Skeletal muscle cell (primary cell): ENCODE measurements at regions not wholly inside any gene's neighbourhood (a gene's known extent, or its start where the extent isn't known, plus 50 kb on each side); places are given as distances from the start of the nearest gene placed in this dataset.
A peak's percentile ranks its signal among the peaks of the same experiment; 100 is the strongest.
"Not testable (repeated sequence)": the region's sequence is repeated elsewhere in the genome, so short reads cannot be mapped to it uniquely, and the experiment has no call there.

Experiments
- DNase-seq: peaks from one replicate; pipeline ENCODE4 v3.0.0-alpha.2; 2010; ENCODE audit warnings: low read depth
- H3K4me3 ChIP-seq: 2 replicates; pipeline ENCODE4 v1.5.1; 2011; ENCODE audit warnings: low read depth, mild to moderate bottlenecking, control low read depth, low read length, moderate library complexity

DNA sequence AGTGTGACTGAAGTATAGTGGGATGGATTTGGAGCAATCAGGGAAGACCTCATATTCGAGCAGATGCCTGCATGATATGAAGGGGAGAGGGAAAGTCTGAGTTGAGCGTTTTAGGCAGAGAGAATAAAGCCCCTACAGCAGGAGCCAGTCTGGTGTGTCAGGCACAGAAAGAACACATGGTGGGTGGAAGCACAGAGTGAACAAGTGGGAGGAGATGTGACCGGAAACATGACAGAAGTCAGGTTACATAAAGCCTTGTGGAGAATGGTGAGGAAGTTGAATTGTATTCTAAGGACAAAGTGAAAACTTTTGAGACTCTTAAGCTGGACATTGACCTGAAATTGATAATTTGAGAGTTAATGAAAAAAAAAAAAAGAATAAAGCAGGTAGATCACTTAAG lies 541.0 kb downstream of the PLOD2 start:
- no peak overlapping the region for H3K4me3 ChIP-seq
- DNase-seq: no peak

DNA sequence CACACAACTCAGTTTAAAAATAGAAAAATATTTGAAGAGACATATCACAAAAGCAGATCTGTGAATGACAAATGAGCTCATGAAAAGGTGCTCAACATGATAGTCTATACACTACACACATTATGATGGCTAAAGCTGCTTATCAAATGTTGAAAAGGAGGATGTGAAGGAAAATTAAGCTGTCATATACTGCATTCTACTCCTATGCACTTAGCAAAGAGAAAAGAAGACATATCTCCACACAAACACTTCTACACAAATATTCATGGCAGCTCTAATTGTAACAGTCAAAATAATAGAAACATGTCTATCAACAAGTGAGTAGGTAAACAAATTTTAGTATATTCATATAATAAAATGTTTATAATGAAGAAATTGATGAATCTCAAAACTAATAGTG lies 540.5 kb downstream of the PLOD2 start:
- no peak for DNase-seq
- no peak overlapping the region for H3K4me3 ChIP-seq

DNA sequence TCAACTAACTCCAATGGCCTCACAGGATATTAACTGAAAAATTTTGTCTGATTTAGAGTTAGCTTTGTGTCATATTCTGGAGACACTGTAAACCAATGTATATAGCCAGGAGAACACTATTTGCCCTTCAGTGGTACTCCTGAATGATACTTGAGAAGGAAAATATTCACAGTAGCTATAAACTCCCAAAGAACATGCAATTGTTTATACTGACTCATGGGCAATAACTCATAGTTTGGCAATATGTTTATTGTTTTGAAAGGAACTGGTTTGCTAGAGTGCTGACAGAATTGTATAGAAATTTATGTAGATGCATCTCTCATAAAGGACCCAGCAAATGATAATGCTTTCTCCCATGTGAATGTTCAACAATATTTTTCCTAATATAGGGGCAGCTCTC lies 537.6 kb downstream of the PLOD2 start:
- DNase-seq: no peak
- H3K4me3 ChIP-seq: no peak overlapping the region

DNA sequence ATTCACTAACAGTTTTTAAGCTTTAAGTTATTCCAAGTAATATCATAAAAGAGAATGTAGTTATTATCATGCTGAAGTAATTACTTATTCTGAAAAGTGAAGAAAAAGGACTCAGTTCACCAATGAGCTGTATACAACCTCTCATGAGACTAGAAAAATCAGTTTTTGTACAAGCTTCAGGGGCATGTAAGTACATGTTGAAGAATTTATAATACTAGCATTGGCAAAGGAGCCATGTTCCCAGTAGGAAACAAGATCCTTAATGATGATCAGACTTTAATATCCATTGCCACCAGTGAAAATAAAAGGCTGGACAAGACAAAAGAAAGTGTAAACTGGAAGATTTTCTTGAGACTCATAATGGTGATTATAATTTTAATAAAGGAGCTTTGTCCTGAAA lies 532.8 kb downstream of the PLOD2 start:
- H3K4me3 ChIP-seq: no peak overlapping the region
- no peak for DNase-seq

DNA sequence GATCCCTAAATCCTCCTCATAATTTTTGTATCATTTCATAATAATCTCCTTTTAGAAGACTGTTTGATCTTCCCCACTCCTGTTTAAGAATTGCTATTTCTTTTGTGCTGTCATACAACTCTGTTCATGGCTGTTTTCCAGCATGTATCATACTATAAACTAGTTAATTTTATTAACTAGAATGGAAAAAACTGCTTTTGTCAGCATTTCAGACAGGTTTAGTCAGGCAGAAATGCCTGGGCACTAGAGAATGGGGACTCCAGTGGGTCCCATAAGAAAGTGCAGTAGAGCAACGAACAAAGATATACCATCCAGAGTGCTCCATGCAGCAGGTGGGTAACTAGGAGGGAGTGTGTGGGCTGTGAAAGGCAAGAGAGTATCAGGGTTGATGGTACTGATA lies 523.9 kb downstream of the PLOD2 start:
- no peak for DNase-seq
- no peak overlapping the region for H3K4me3 ChIP-seq

DNA sequence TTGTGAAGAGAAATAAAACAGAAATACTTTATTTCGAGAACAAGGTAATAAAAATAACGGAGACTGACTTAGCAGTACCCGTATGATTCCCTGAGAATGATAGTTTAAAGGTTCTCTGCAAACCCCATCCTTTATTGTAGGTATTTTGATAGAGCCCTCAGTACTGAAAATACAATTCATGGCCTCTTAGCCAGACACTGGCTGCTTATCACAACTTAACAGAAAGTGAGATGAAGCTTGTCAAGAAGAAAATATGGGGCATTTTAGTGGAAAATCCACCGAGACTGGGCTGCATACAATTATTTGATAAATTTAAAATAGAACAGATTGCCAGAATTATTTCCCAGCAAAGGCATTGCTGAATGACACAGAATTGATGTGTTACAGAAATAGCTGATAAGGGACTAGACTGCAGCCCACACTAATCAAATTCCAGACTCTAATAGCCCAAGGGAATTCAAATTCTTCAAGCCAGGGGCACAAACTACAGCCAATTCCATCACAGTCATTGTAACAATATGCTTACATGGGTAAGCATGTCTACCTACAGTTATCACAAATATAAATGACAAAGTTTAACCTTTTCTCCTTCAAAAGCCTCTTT lies 521.9 kb downstream of the PLOD2 start:
- DNase-seq: no peak
- no peak overlapping the region for H3K4me3 ChIP-seq

DNA sequence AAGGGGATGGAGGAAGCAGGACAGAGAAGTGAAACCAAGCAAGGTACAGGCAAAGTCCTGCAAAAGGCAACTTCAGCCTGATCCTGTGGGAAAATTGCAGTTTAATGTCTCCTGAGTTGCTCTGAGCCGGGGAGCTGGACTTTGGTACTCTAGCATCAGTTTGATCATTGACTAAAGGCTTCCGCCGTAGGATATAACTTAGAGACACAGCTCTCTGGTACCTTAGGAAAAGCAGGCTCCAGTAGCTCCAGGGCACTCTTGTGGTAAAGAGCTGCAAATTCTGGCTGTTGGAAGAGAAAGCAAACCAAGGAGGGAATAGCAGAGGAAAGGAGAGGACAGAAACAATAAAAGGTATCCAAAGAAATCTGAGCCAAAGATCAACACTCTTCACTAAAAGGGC lies 521.1 kb downstream of the PLOD2 start:
- DNase-seq: no peak
- H3K4me3 ChIP-seq: no peak overlapping the region

DNA sequence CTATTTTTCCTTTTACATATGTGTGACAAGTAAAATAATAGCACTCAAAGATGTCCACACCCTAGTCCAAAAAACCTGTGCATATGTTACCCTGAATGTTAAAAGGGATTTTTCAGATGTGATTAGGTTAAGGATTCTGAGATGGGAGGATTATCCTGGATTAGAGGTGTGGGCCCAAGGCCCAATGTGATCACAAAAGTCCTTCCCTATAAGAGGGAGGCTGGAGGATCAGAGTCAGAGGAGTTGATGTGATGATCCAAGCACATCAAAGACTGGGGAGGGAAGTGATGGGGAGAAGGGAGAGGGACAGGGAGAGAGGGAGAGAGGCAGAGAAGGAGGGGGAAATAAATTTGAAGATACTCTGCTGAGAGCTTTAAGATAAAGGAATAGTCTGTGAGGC lies 512.6 kb downstream of the PLOD2 start:
- no peak for DNase-seq
- H3K4me3 ChIP-seq: no peak overlapping the region

DNA sequence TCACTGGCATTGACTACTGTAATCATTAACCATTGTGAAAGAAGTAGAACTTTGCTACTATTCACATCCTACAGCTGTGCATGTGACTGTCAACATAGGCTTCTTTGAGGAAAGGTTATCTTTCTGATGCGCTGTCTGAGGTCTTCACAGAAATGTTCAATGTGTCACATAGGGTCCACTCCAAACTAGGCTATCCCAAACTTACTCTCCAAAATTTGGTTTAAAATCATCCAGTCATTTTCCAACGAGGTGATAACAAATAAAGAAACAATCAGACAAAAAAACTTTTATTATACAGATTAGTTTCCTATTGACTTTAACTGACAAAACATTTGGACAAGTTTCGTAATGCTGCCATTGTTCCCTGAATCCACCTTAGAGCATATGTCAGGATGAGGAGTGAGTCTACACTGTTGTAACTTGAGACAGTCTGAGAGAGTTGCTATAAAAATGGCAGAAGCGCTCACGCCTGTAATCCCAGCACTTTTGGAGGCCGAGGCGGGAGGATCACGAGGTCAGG lies 511.6 kb downstream of the PLOD2 start:
- H3K4me3 ChIP-seq: no peak overlapping the region
- no peak for DNase-seq

DNA sequence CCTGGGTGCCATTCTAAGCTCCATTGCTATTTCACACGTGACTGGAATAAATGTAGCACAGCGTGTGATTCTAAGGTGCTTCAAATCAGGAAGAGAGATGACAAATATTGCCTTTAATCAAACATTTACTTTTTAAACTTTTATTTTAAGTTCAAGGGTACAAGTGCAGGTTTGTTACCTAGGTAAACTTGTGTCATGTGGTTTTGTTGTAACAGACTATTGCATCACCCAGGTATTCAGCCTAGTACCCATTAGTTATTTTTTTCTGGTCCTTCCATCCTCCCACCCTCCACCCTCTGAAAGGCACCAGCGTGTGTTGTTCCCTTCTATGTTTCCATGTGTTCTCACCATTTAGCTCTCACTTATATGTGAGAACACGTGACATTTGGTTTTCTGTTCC lies 510.8 kb downstream of the PLOD2 start:
- DNase-seq: no peak
- no peak overlapping the region for H3K4me3 ChIP-seq

DNA sequence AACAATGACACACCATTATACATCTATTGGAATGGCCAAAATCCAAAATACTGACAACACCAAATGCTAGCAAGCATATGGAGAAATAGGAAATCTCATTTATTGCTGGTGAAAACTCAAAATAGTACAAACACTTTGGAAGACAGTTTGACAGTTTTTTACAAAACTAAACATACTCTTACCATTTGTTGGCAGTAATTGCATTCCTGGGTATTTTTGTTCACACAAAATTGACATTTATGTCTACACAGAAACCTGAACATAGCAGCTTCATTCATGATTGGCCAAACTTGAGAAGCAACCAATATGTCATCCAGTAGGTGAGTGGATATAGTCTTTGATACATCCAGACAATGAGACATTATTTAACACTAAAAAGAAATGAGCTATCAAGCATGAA lies 489.9 kb downstream of the PLOD2 start:
- no peak overlapping the region for H3K4me3 ChIP-seq
- DNase-seq: no peak

DNA sequence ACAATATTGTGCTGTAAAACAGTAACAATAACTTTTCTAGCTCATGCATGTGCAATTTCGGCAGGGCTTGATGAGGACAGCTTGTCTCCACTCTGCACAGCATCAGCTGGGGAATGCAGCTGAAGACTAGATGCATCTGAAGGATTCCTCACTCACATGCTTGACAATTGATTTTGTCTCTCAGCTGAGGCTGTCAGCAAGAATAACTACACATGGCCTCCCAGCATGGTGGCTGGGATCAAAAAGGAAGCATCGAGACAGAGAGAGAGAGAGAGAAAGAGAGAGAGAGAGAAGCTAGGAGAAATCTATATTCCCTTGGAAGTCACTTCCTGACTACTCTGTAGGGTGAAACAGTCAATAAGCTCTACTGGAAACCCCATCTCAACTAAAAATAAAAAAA lies 487.1 kb downstream of the PLOD2 start:
- no peak for DNase-seq
- no peak overlapping the region for H3K4me3 ChIP-seq

DNA sequence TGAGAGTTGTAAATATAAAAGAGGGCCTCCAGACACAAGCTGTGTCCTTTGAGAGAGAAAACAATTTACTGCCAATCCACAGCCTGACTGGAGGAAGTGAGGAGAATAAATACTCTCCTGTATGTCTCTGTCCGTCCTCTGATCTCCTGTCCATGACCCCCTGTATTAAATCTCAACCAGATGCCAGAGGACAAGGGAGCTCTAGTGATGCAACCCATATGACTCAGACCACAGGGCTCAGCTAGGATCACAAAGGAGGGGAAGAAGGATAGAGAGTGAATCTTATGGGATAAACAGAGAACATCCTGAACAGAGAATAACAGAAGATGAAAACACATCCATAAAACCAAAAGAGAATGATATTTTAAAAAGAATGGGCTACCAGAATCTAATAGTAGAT lies 482.6 kb downstream of the PLOD2 start:
- no peak overlapping the region for H3K4me3 ChIP-seq
- peak; percentile 48 for DNase-seq

DNA sequence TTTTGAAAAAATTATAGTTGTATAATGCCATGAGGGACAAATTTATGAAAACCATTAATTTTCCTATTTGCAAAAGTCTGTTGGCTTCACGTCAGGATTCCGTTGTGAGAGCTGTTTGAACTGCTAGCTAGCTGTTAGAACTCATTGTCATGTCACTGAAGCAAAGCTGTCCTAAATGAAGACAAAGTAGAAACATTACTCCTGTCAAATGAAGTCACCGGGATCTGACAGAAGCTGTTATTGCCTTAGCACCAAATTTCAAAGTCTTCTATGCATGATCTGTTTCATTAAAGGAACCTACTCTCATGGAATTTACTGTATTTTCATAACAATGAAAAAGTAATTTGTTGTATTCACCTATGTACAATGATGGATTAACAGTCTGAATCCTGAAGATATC lies 479.8 kb downstream of the PLOD2 start:
- no peak for DNase-seq
- no peak overlapping the region for H3K4me3 ChIP-seq

DNA sequence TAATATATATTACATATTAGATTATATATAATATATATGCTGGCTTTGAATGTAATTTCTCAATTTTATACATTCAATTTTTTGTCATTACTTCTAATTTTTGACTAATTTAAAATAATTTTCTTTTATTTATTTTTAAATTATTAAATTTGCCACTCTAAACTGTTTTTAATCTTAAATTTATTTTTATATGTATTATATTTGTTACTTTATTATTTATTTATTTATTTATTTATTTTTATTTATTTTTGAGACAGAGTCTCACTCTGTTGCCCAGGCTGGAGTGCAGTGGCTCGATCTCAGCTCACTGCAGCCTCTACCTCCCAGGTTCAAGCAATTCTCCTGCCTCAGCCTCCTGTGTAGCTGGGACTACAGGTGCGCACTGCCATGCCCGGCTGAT lies 473.0 kb downstream of the PLOD2 start:
- not testable (repeated sequence) for H3K4me3 ChIP-seq, DNase-seq

DNA sequence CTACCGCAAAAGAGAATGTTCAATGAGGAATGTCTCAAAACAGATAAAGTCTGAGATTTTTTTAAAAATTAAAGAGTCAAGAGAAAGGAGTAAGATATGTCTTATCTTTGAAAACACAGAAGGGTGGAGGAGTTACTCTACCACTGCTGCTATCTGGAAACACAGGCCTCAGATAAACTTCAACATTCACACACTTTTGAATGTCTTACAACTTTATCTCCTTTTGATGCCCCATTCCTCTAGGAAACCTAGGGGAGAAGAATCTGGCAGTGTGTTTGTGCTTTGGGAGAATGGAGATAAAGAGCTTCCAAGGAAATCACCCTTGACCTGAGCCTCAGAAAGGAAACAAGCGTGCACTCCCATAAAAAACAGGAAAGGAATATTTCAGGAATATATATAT lies 468.2 kb downstream of the PLOD2 start:
- DNase-seq: no peak
- no peak overlapping the region for H3K4me3 ChIP-seq

DNA sequence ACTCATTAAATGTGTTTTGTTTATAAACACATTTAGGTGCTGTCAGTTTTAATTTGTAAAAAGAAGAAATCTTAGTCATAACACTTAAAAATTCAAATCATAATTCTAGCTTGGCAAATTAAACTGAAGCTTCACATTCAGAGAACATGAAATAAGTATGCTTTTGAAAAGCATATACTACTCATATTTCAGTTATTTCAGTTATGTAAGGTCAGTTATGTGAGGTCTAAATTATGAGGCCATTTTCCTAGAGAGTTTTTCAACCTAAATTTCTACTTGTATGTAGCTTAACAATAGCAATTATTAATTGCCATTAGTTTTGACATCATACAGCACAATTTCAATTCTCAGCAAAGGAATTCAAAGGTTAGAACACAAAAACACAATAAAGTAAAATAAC lies 465.0 kb downstream of the PLOD2 start:
- DNase-seq: no peak
- H3K4me3 ChIP-seq: no peak overlapping the region

DNA sequence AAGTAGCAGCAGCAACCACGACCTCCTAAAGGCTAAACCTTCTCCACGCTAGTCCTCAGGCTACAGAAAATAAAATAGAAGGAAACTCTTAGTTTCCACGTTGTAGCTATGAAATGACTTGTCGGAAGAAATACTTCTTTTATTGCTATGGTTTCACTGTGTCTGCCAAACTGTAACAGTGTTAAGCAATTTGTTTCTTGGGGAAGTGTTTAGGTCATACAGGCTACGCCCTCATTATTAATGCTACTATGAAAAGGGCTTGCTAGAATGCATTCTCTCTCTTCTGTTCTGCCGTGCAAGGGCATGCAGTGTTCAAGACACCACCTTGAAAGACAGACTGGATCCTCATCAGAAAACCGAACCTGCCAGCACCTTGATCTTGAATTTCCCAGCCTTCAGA lies 462.7 kb downstream of the PLOD2 start:
- no peak for DNase-seq

DNA sequence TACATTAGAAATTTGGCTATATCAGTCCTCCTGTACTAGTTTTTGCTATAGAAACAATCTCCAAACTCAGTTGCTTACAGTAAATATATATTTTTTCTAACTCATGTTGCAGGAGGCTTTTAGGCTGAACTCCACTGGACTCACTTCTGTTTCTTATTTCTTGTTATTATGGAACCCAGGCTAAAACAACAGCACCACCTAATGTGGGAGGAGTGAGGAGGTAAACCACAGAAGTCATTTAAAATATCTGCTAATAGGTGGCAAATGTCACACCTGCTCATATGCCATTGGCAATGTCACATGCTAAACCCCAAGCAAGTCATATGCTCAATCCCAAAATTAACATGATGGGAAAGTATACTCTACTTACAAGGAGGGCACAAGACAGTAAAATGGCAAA lies 462.2 kb downstream of the PLOD2 start:
- DNase-seq: no peak
- no peak overlapping the region for H3K4me3 ChIP-seq

More for the DNA sequence above, 462.7 kb downstream of the PLOD2 start:
- no peak overlapping the region for H3K4me3 ChIP-seq

DNA sequence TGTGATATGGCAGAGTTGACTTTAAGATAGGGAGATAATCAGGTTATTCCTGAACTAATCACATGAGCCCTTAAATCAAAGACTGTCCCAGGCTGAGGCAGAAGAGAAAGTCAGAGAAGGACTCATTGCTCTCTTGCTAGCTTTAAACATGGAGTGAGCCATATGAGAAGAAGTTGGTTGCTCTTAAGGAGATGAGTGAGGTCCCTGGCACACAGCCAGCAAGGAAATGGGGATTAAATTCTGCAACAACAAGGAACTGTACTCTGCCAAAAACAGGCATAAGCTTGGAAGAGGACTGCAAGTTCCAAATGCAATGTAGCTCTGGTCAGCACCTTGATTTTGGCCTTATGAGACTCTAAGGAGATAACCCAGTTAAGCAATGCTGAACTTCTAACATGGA lies 457.0 kb downstream of the PLOD2 start:
- DNase-seq: no peak
- H3K4me3 ChIP-seq: no peak overlapping the region

DNA sequence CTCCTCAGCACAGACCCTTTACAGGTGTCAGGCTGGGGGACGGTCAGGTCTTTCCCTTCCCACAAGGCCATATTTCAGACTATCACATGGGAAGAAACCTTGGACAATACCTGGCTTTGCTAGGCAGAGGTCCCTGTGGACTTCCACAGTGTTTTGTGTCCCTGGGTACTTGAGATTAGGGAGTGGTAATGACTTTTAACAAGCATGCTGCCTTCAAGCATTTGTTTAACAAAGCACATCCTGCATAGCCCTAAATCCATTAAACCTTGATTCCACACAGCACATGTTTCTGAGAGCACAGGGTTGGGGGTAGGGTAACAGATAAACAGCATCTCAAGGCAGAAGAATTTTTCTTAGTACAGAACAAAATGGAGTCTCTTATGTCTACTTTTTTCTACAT lies 451.2 kb downstream of the PLOD2 start:
- not testable (repeated sequence) for H3K4me3 ChIP-seq, DNase-seq

DNA sequence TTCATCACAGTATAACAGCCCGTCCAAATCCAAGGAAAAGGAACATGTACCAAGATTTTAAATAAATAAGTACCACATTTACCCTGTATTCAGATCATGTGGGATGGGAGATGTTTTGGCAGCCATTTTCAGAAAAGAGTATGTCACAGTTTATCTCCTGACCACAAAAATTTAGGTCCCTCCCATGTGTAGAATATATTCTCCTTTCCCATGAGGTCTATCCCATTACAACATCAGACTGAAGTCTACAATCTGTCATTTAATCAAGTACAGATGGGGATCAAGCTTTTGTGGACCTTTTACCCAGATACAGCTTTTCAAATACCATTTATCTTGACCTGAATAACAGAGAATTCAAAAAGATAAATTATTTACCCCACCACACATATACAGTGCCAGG lies 444.5 kb downstream of the PLOD2 start:
- DNase-seq: peak; percentile 31
- H3K4me3 ChIP-seq: no peak overlapping the region
